ENCODE measurements at regions not wholly inside any gene's neighbourhood (a gene's known extent, or its start where the extent isn't known, plus 50 kb on each side); places are given as distances from the start of the nearest gene placed in this dataset.

- no peak for DNase-seq
Measured at GRCh38 chr16:51952500-51952899, 594.4 kb downstream of the TOX3 start.

- no peak for DNase-seq
Measured at GRCh38 chr16:51951668-51952298, 595.2 kb downstream of the TOX3 start.

GRCh38 chr16:51950118-51950780, 596.7 kb downstream of the TOX3 start:
- DNase-seq = no peak

- no peak for DNase-seq
Measured at GRCh38 chr16:51949282-51949681, 597.7 kb downstream of the TOX3 start.

- DNase-seq = no peak
Measured at GRCh38 chr16:51941412-51941811, 605.5 kb downstream of the TOX3 start.

- DNase-seq = no peak
Measured at GRCh38 chr16:51940183-51940582, 606.8 kb downstream of the TOX3 start.

GRCh38 chr16:51939378-51939871, 607.5 kb downstream of the TOX3 start:
- DNase-seq = no peak

GRCh38 chr16:51938861-51939260, 608.1 kb downstream of the TOX3 start:
- DNase-seq = no peak

- DNase-seq = no peak
Measured at GRCh38 chr16:51937771-51938170, 609.2 kb downstream of the TOX3 start.

- no peak for DNase-seq
Measured at GRCh38 chr16:51936846-51937245, 610.1 kb downstream of the TOX3 start.

GRCh38 chr16:51932317-51932716, 614.6 kb downstream of the TOX3 start:
- DNase-seq = no peak

GRCh38 chr16:51931653-51932052, 615.3 kb downstream of the TOX3 start:
- DNase-seq = no peak

- no peak for DNase-seq
Measured at GRCh38 chr16:51924744-51925143, 622.2 kb downstream of the TOX3 start.

- DNase-seq = no peak
Measured at GRCh38 chr16:51922476-51922875, 624.5 kb downstream of the TOX3 start.

GRCh38 chr16:51919736-51920135, 627.2 kb downstream of the TOX3 start:
- no peak for DNase-seq

GRCh38 chr16:51916814-51917213, 630.1 kb downstream of the TOX3 start:
- DNase-seq = no peak

GRCh38 chr16:51916231-51916630, 630.7 kb downstream of the TOX3 start:
- DNase-seq = no peak

- no peak for DNase-seq
Measured at GRCh38 chr16:51907680-51908079, 639.3 kb downstream of the TOX3 start.

- DNase-seq = no peak
Measured at GRCh38 chr16:51900221-51900780, 646.6 kb downstream of the TOX3 start.

GRCh38 chr16:51898872-51899271, 648.1 kb downstream of the TOX3 start:
- no peak for DNase-seq

- DNase-seq = no peak
Measured at GRCh38 chr16:51896013-51896412, 650.9 kb downstream of the TOX3 start.

- no peak for DNase-seq
Measured at GRCh38 chr16:51892293-51893007, 654.5 kb downstream of the TOX3 start.

GRCh38 chr16:51888534-51888933, 658.4 kb downstream of the TOX3 start:
- DNase-seq = no peak

GRCh38 chr16:51888016-51888415, 658.9 kb downstream of the TOX3 start:
- no peak for DNase-seq

Measured in activated CD4-positive, alpha-beta T cell treated with anti-CD3 and anti-CD28 coated beads, Interleukin-2, amount 50 U/mL, for 48 hours (primary cell).